ENCODE measurements at regions not wholly inside any gene's neighbourhood (a gene's known extent, or its start where the extent isn't known, plus 50 kb on each side); places are given as distances from the start of the nearest gene placed in this dataset.

DNA sequence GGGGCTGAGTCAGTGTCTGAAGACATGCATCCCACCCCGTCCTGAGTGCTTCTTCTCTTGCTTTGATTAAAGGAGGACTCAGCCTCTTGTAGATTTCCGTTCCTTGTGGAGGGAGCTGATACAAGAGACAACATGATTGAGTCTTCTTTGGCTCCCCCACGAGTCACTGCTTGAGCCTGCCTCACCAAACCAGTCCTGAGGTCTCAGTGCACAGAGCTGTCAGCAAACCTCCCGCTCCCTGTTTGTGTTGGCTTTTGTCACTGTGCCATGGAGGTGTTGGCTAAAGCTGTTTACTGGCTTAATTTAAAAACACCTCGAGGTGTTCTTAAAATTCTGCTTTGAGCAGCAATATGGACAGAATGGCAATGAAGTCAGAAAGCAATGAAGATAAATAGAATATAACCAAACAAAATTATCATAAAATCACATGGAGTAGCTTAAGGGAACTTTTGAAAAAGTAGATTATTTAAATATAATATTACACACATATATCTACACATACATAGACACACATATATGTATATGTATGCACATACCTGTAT is 234.1 kb upstream of the ANKRD55 start:
- no peaks in the 10 kb centered on the region for H3K27me3 Mint-ChIP-seq
- no peaks in the 10 kb centered on the region for H3K9me3 Mint-ChIP-seq
- H3K27ac Mint-ChIP-seq: peak overlapping the region; percentile 21
- no peak for ATAC-seq
- peaks cover 42% of the 10 kb centered on the region for H3K4me1 Mint-ChIP-seq
- no peak overlapping the region for H3K4me3 Mint-ChIP-seq
- H3K36me3 Mint-ChIP-seq: no peaks in the 10 kb centered on the region

GRCh38 chr5:56466136-56466816 is 233.1 kb upstream of the ANKRD55 start:
- no peaks in the 10 kb centered on the region for H3K36me3 Mint-ChIP-seq
- H3K4me3 Mint-ChIP-seq: no peak overlapping the region
- peak; percentile 51 for ATAC-seq

DNA sequence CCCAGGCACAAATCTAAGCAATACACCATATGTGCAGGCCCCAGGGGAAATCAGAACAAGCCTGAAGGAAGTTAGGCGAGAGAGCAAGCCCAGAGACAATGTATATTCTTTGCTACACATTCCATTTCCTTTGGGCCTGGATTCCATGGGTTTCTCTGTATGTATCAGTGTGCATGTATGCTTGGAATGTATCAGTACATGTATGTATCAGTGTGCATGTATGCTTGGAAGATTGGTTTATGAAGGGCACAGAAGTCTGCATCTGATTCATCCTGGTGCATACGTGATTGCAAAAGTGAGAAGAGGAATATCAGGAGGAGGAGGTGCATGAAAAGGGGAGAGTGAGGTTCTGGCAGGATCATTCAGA is 232.6 kb upstream of the ANKRD55 start:
- Mint-ChIP-seq H3K27me3 (no peaks in the 10 kb centered on the region), H3K4me3 (no peak overlapping the region), H3K9me3 (no peaks in the 10 kb centered on the region), H3K27ac (no peak overlapping the region), H3K36me3 (no peaks in the 10 kb centered on the region), H3K4me1 (peaks cover 42% of the 10 kb centered on the region)
- no peak for ATAC-seq

More at GRCh38 chr5:56466136-56466816, 233.1 kb upstream of the ANKRD55 start:
- no peaks in the 10 kb centered on the region for H3K27me3 Mint-ChIP-seq
- H3K9me3 Mint-ChIP-seq: no peaks in the 10 kb centered on the region
- H3K4me1 Mint-ChIP-seq: peaks cover 42% of the 10 kb centered on the region
- H3K27ac Mint-ChIP-seq: peak overlapping the region; percentile 21

DNA sequence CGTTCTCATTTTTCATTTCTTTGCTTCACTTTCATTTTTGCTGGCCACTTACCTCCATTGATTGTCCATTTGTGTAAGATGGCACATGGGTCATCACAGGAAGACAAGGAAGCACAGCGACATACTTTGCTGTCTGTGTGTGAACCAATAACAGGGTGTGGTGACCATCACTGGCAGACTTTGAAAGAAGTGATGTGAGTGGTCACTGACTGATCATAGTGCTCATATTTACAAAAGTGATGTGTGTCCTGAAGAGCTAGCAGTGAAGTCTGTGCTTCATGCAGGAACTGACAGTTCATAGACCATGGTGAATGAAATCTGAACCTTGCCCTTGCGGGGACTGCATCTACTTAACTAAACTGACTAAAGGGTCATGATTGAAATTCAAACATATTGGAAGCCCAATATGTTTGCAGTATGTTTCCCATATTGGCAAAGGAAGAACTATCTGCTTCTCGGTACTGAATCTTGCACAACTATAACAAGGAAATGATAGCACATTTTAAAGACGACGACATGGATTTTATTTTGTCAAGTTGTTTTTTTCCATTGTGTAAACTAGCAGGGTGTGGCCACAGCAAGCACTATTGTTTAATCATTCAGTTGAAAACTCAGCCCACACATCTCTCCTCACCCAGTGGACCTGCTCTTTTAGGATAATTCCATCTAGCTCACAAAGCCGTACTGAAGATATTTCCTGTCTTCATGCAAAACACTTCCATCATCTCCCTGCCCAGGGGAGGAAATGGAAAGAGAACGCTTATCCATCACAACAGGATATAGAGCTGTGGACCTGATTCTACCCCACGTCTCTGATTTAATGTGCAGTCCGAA is 232.0 kb upstream of the ANKRD55 start:
- no peaks in the 10 kb centered on the region for H3K9me3 Mint-ChIP-seq
- H3K4me1 Mint-ChIP-seq: peaks cover 38% of the 10 kb centered on the region
- no peak overlapping the region for H3K27ac Mint-ChIP-seq
- no peak for ATAC-seq
- H3K27me3 Mint-ChIP-seq: no peaks in the 10 kb centered on the region
- H3K36me3 Mint-ChIP-seq: no peaks in the 10 kb centered on the region
- no peak overlapping the region for H3K4me3 Mint-ChIP-seq

DNA sequence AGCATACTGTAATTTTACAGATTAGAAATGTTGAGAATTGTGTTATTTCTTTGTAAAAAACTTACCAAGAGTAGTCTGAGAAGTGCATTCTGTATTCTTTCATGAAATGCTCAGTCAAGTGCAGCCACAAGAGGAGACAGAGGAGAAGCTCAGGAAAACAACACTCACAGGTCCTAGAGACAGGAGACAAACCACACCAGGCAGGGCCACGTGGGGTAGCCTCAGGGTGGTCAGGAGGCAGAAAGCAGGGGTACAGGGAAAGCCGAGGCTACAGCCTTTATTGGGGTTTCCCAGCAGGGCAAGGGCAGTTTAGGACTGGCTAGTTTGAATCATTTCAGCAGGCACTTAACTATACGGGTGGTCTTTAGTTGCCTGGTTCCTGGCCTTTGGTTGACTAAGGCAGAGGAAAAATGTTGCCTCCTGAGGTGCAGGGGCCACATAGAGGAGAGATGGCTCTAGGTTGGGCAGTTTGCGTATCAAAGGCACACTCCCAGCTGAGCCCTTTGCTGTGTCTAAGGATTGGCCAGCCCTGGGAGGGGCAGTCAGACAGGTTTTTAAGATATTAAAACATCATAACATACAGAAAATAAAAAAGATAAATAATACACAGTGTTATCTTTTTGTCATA is 230.9 kb upstream of the ANKRD55 start:
- Mint-ChIP-seq H3K4me1 (peaks cover 32% of the 10 kb centered on the region), H3K4me3 (no peak overlapping the region), H3K27ac (peak overlapping the region; percentile 31), H3K27me3 (no peaks in the 10 kb centered on the region), H3K9me3 (no peaks in the 10 kb centered on the region), H3K36me3 (no peaks in the 10 kb centered on the region)
- ATAC-seq: no peak

DNA sequence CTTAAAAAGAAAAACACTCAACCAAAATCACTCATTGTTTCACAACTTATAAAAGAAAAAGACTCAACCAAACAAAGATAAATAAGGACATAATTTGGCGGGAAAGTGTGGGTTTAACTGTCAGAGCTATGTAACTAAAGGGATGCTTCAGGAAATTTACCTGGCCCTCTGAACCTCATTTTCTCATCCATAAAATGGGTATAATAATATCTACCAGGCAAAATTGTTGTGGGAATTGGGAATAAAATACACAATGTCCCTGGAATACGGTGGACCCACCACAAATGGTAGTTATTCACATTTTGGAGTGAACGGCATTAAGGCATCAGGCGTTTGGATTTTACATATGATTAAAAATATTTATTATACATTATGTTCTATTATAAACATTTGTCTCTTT is 228.5 kb upstream of the ANKRD55 start:
- Mint-ChIP-seq H3K4me3 (no peak overlapping the region), H3K4me1 (peaks cover 27% of the 10 kb centered on the region), H3K27ac (no peak overlapping the region), H3K36me3 (no peaks in the 10 kb centered on the region), H3K9me3 (no peaks in the 10 kb centered on the region), H3K27me3 (no peaks in the 10 kb centered on the region)
- no peak for ATAC-seq

GRCh38 chr5:56460681-56461191 is 227.6 kb upstream of the ANKRD55 start:
- no peaks in the 10 kb centered on the region for H3K36me3 Mint-ChIP-seq
- no peaks in the 10 kb centered on the region for H3K27me3 Mint-ChIP-seq
- no peaks in the 10 kb centered on the region for H3K9me3 Mint-ChIP-seq
- no peak overlapping the region for H3K27ac Mint-ChIP-seq
- peaks cover 26% of the 10 kb centered on the region for H3K4me1 Mint-ChIP-seq
- no peak for ATAC-seq
- H3K4me3 Mint-ChIP-seq: no peak overlapping the region

GRCh38 chr5:56460195-56460546 is 227.0 kb upstream of the ANKRD55 start:
- no peak for ATAC-seq
- no peaks in the 10 kb centered on the region for H3K27me3 Mint-ChIP-seq
- H3K4me1 Mint-ChIP-seq: peaks cover 26% of the 10 kb centered on the region
- no peaks in the 10 kb centered on the region for H3K36me3 Mint-ChIP-seq
- H3K27ac Mint-ChIP-seq: no peak overlapping the region
- no peak overlapping the region for H3K4me3 Mint-ChIP-seq
- H3K9me3 Mint-ChIP-seq: no peaks in the 10 kb centered on the region

- Mint-ChIP-seq H3K4me1 (peaks cover 30% of the 10 kb centered on the region), H3K27ac (peak overlapping the region; percentile 43), H3K36me3 (no peaks in the 10 kb centered on the region), H3K4me3 (no peak overlapping the region), H3K27me3 (no peaks in the 10 kb centered on the region), H3K9me3 (no peaks in the 10 kb centered on the region)
- no peak for ATAC-seq
These were observed 226.5 kb upstream of the ANKRD55 start for GRCh38 chr5:56459394-56460194.

DNA sequence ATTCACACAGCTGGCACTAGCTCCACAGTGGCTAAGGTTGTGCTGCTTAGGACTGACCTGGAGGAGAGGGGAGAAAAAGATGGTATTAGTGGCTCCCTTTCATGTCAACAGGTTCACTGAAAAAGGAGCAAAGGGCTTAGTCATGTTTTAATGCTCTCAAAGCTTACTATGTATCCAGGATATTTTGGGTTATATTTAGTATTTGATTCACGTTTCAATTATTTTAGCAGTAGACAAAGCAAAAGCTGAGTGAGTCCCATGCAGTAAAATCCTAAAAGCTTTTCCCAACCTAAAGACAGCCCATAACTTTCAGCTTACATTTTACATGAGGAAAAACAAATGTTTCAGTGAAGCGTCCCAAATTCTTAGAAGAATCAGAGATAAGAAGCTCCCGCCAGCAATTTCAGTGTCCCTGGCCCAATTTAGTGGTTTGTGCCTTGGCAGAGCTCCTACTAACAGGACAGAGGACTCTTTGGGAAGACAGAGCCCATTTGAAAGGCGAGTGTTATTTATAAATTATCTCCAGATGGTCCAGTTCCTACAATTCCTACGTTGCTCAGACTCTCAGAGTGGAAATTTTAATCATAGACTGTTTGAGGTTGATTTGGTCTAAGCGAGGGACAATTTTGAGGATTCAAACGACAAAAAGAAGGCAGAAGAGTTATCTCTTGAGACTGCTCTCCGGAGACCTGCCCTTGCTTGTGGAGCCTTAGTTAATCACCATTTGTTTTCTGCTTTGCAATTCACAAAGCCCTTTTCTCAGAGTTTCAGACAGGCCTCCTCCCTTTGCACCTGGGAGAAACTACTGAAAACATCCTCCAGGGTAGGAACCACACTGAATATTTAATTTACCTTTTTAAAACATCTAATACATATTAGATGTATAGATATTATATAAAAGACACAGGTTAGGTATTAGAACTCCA is 225.0 kb upstream of the ANKRD55 start:
- no peaks in the 10 kb centered on the region for H3K27me3 Mint-ChIP-seq
- ATAC-seq: no peak
- H3K36me3 Mint-ChIP-seq: no peaks in the 10 kb centered on the region
- H3K9me3 Mint-ChIP-seq: no peaks in the 10 kb centered on the region
- H3K4me3 Mint-ChIP-seq: no peak overlapping the region
- peak overlapping the region; percentile 43 for H3K27ac Mint-ChIP-seq
- peaks cover 23% of the 10 kb centered on the region for H3K4me1 Mint-ChIP-seq

DNA sequence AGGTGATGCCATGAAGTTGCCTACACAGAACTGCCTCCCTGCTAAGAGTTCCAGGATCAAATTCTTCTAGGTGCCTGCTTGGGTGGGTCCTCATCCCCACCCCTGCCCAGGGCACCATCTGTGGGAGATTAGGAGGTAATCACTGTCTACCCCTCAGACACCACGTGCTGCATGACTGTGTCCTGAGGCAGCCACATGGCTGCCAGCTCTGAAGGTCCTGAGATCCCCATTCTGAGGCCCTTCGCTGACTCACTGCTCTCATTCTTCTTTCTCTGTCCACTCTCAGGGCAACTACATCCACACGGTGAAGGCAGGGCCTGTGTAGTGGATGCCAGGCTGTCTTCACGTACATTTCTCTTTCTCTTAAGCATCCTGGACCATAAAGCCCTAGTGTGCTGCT is 222.9 kb upstream of the ANKRD55 start:
- no peak overlapping the region for H3K27ac Mint-ChIP-seq
- no peak for ATAC-seq
- H3K27me3 Mint-ChIP-seq: no peaks in the 10 kb centered on the region
- no peaks in the 10 kb centered on the region for H3K9me3 Mint-ChIP-seq
- H3K36me3 Mint-ChIP-seq: no peaks in the 10 kb centered on the region
- peaks cover 17% of the 10 kb centered on the region for H3K4me1 Mint-ChIP-seq
- H3K4me3 Mint-ChIP-seq: no peak overlapping the region

DNA sequence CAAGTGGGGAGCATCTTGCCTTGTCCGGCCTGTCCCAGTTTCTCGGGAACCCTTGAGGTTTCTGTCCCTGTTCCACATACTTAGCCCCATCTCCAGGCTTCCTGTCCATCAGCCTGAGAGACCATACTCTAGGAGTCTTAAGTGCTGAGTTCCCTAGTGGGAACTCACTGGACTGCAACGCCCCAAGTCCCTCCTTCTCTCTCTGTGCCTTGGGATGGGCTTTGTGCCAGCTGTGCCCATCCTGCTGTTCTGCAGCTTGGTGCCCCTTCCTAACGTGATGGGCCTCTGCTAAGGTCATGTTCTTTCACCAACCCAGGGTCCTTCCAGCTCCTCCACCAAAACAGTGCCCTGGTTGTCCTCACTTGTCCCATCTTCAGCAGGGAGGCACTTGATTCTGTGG is 222.3 kb upstream of the ANKRD55 start:
- H3K4me3 Mint-ChIP-seq: no peak overlapping the region
- H3K4me1 Mint-ChIP-seq: peaks cover 17% of the 10 kb centered on the region
- no peak for ATAC-seq
- H3K36me3 Mint-ChIP-seq: no peaks in the 10 kb centered on the region
- no peaks in the 10 kb centered on the region for H3K9me3 Mint-ChIP-seq
- no peaks in the 10 kb centered on the region for H3K27me3 Mint-ChIP-seq
- no peak overlapping the region for H3K27ac Mint-ChIP-seq

DNA sequence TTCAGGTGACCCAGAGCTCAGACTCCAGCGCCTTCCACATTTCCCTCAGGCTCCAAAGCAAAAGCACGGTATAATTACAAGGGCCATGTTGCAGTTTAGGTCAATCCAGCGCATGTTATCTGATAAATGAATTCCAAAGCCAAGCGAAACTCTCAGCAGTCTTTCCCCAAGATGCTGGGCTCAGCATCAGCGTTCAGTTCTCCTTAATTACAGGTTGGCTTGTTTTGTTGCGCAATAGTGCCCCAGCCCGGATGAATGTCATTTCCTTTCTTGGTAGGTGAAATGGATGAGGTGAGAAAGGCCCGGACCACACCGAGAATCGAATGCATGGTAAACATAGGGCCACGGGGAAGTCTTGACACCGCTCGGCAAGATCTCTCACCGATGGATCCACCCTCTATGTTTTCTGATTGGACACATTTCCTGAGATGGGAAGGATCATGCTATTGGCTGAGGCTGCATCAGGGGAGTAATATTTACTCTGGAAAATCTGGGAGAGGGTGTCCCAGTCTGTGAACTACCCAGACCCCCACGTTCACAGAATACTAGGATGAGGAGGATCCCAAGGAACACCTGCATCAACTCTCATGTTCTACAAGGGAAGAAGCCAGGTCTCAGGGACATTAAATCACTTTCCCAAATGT is 221.2 kb upstream of the ANKRD55 start:
- no peak for ATAC-seq
- Mint-ChIP-seq H3K36me3 (no peaks in the 10 kb centered on the region), H3K27me3 (no peaks in the 10 kb centered on the region), H3K4me3 (no peak overlapping the region), H3K9me3 (no peaks in the 10 kb centered on the region), H3K4me1 (peaks cover 17% of the 10 kb centered on the region), H3K27ac (no peak overlapping the region)

DNA sequence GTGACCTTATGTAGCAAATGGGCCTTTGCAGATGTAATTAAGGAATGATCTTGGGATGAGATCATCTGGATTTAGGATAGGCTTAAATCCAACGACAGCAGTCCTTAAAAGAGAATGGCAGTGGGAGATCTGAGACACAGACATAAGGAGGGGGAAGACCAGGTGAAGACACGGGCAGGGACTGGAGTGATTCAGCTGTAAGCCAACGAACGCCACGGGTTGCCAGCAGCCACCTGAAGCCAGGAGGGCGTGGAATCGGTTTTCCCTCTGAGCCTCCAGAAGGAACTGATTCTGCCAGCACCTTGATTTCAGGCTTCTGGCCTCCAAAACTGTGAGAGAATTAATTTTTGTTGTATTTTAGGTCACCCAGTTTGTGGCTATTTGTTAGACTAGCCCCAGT is 218.6 kb upstream of the ANKRD55 start:
- peak overlapping the region; percentile 42 for H3K27ac Mint-ChIP-seq
- H3K36me3 Mint-ChIP-seq: no peaks in the 10 kb centered on the region
- H3K9me3 Mint-ChIP-seq: peaks cover 5% of the 10 kb centered on the region
- H3K4me3 Mint-ChIP-seq: no peak overlapping the region
- no peak for ATAC-seq
- H3K27me3 Mint-ChIP-seq: no peaks in the 10 kb centered on the region
- peaks cover 24% of the 10 kb centered on the region for H3K4me1 Mint-ChIP-seq

Measured in stimulated activated memory B cell treated with anti-CD40 and anti-IgM and Interleukin-4, amounts not matched to agents 10 μg/mL and 1 μg/mL and 100 μg/mL, for 72 hours (primary cell).